CD8-positive, alpha-beta memory T cell (primary cell): ENCODE measurements at regions not wholly inside any gene's neighbourhood (a gene's known extent, or its start where the extent isn't known, plus 50 kb on each side); places are given as distances from the start of the nearest gene placed in this dataset.

Experiments
- CTCF ChIA-PET: fragments of 350-600 bp; sonication (Branson Sonifier 250); formaldehyde crosslinking; loops from one replicate; lab custom pipeline; 2021; ENCODE audit warnings: antibody characterized with exemption; lab: Charles Lee
- POLR2A ChIA-PET: fragments of 350-600 bp; sonication (Branson Sonifier 250); formaldehyde crosslinking; loops from one replicate; lab custom pipeline; 2021; ENCODE audit warnings: antibody characterized with exemption; lab: Charles Lee
- DNase-seq, 5 donors: peaks; one replicate each; pipeline versions ENCODE4 v3.0.0 to v3.0.0-alpha.2; 2020 to 2022; ENCODE audit warnings: mixed read lengths in 1 of 5
- H3K27ac ChIP-seq: one replicate; pipeline ENCODE4 v1.7.0; 2013; ENCODE audit warnings: low read depth, mild to moderate bottlenecking, low read length, moderate library complexity
- H3K27me3 ChIP-seq: 2 replicates; pipeline ENCODE4 v1.7.0; 2013; ENCODE audit warnings: low read length, mild to moderate bottlenecking; ENCODE audit not compliant: insufficient read depth, poor library complexity, severe bottlenecking
- H3K36me3 ChIP-seq: 2 replicates; pipeline ENCODE4 v1.7.0; 2013; ENCODE audit warnings: mild to moderate bottlenecking, low read length, moderate library complexity; ENCODE audit not compliant: insufficient read depth
- H3K4me1 ChIP-seq: 2 replicates; pipeline ENCODE4 v1.7.0; 2013; ENCODE audit warnings: mild to moderate bottlenecking, low read length, moderate library complexity; ENCODE audit not compliant: insufficient read depth
- H3K4me3 ChIP-seq: 2 replicates; pipeline ENCODE4 v1.7.0; 2013; ENCODE audit warnings: mild to moderate bottlenecking, low read length
- H3K9me3 ChIP-seq: 2 replicates; pipeline ENCODE4 v1.7.0; 2013; ENCODE audit warnings: mild to moderate bottlenecking, low read length
- H3K27ac Mint-ChIP-seq, 8 donors: one replicate each; pipeline ENCODE4 v1.8.0; 2020 to 2021; ENCODE audit warnings: mixed read lengths in 8 of 8, mild to moderate bottlenecking in 6 of 8, inconsistent platforms in 3 of 8, moderate library complexity in 3 of 8
- H3K27me3 Mint-ChIP-seq, 2 donors: one replicate each; pipeline ENCODE4 v1.8.0; 2020 to 2021; ENCODE audit warnings: mixed read lengths in 2 of 2, mild to moderate bottlenecking in 1 of 2, moderate library complexity in 1 of 2
- H3K36me3 Mint-ChIP-seq, 3 donors: one replicate each; pipeline ENCODE4 v1.8.0; 2020 to 2021; ENCODE audit warnings: mixed read lengths in 3 of 3, inconsistent platforms in 1 of 3, mild to moderate bottlenecking in 1 of 3
- H3K4me1 Mint-ChIP-seq, 3 donors: one replicate each; pipeline ENCODE4 v1.8.0; 2020 to 2021; ENCODE audit warnings: mixed read lengths in 3 of 3, inconsistent platforms in 1 of 3, mild to moderate bottlenecking in 1 of 3
- H3K4me3 Mint-ChIP-seq, 7 donors: one replicate each; pipeline ENCODE4 v1.8.0; 2020 to 2021; ENCODE audit warnings: mixed read lengths in 7 of 7, mild to moderate bottlenecking in 6 of 7, moderate library complexity in 4 of 7, inconsistent platforms in 2 of 7
- H3K9me3 Mint-ChIP-seq, 5 donors: one replicate each; pipeline ENCODE4 v1.8.0; 2020 to 2022; ENCODE audit warnings: mixed read lengths in 5 of 5, mild to moderate bottlenecking in 3 of 5, moderate library complexity in 2 of 5, inconsistent platforms in 1 of 5

DNA sequence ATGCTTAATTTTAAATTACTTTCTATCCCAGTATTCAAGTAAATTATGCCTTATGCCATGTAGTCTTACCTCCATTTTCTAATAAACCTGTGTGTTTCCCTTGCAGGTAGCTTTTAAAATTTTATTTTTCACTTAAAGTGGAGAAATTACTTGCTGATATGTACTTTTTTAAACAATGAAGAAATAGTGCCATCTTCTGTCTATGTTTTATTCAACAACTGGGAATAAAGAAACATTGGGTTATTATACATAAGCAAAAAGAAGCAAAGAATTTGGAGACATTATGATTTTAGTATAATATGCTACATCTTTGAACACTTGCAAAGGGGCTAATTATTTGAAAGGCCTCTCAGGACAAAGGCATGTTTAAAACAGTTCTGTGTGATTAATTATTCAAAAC lies 1912.9 kb downstream of the MRPL39 start:
- H3K9me3 Mint-ChIP-seq: peaks cover 0 to 7% (median 4%) of the 10 kb centered on the region in 5 donors
- no peaks in the 10 kb centered on the region for H3K27me3 ChIP-seq
- ChIA-PET POLR2A (no interaction called here), CTCF (no interaction called here)
- no peak overlapping the region for H3K27ac ChIP-seq
- no peaks in the 10 kb centered on the region for H3K4me1 Mint-ChIP-seq
- no peak overlapping the region for H3K4me3 Mint-ChIP-seq
- no peaks in the 10 kb centered on the region for H3K36me3 Mint-ChIP-seq
- DNase-seq: no peak
- H3K27me3 Mint-ChIP-seq: no peaks in the 10 kb centered on the region
- H3K4me3 ChIP-seq: no peak overlapping the region
- H3K9me3 ChIP-seq: no peaks in the 10 kb centered on the region
- H3K36me3 ChIP-seq: no peaks in the 10 kb centered on the region
- H3K4me1 ChIP-seq: no peaks in the 10 kb centered on the region
- H3K27ac Mint-ChIP-seq: no peak overlapping the region

DNA sequence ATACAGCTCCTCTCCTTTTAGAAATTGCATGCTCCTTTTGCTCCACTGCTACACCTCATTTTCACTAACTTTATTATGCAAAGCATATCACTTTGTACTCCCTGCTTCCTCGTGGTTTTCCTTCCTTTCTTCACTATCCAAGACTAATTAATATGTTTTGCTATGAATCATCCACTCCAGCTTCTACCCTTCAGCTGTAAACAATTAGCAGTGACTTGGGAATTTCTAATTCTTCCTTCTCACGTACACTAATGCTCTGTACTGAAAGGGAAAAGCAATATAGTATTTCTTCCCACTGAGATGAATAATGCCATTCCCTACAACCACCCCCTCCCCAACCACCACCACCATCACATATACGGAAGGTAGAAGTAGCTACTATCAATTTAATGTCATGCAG lies 1917.0 kb downstream of the MRPL39 start:
- Histone ChIP-seq H3K4me3 (no peak overlapping the region), H3K27ac (no peak overlapping the region), H3K9me3 (no peaks in the 10 kb centered on the region), H3K27me3 (no peaks in the 10 kb centered on the region), H3K36me3 (no peaks in the 10 kb centered on the region), H3K4me1 (no peaks in the 10 kb centered on the region)
- no peak overlapping the region for H3K4me3 Mint-ChIP-seq
- H3K36me3 Mint-ChIP-seq: no peaks in the 10 kb centered on the region
- no peaks in the 10 kb centered on the region for H3K4me1 Mint-ChIP-seq
- no peak for DNase-seq
- H3K27ac Mint-ChIP-seq: no peak overlapping the region
- peaks cover 0 to 6% (median 1%) of the 10 kb centered on the region in 5 donors for H3K9me3 Mint-ChIP-seq
- POLR2A ChIA-PET: no interaction called here
- H3K27me3 Mint-ChIP-seq: no peaks in the 10 kb centered on the region
- CTCF ChIA-PET: no interaction called here

DNA sequence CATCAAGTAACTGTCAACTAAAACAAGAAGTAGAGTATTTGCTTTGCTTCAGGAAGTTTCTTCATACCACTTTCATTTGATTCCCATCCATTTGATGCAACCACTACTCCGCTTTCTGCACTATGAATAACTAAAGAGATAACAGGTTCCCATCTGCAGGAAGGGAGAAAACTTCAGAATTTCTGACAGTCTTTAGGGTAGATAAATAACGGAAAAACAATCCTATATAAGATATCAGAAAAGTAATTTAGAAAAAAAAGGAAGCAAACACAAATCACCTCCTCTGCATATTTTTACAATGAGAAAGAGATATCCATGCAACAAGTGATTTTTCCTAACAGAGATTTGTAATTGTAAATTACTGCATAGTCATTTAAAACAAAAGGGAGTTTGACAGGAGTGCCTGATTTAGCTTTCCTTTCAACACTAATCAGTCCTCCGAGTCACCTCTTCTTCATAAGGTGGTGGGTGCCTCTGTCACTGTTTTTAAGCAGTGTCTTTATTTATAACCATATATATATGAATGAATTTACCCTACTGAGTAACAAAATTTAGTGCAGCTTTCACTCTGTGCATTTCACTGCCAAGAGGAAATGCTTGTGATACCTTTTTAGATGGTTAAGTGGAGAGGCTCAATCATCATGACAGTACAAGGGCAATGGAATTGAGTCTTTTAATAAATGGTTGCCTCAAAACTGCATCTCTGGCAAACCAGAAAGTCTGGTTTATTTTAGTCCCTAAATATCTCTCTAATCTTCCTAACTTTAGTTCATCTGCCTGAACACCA lies 1920.4 kb downstream of the MRPL39 start:
- CTCF ChIA-PET: no interaction called here
- H3K9me3 ChIP-seq: no peaks in the 10 kb centered on the region
- H3K4me1 ChIP-seq: no peaks in the 10 kb centered on the region
- Mint-ChIP-seq H3K27ac (no peak overlapping the region), H3K4me3 (no peak overlapping the region), H3K36me3 (no peaks in the 10 kb centered on the region), H3K4me1 (no peaks in the 10 kb centered on the region), H3K27me3 (no peaks in the 10 kb centered on the region), H3K9me3 (peaks cover 0 to 8% (median 1%) of the 10 kb centered on the region in 5 donors)
- H3K27ac ChIP-seq: no peak overlapping the region
- H3K4me3 ChIP-seq: no peak overlapping the region
- no peaks in the 10 kb centered on the region for H3K36me3 ChIP-seq
- H3K27me3 ChIP-seq: no peaks in the 10 kb centered on the region
- DNase-seq: no peak
- POLR2A ChIA-PET: no interaction called here

DNA sequence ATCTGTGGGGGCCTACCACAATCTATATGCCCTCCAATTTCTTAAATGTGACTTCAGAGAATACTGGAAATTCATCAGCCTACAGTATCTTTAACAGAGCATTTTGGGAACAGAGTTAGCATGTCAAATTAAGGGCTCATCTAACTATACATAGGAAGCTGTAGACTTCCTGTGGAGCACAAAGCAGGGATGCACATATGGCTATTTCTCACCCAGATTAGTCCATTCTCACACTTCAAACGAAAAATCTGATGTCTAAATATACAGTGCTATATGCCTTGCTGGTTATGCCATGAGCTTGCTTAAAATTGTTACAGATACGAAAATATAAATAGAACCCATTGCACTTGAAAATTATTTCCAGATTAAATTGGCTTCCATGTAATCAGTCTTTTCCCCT lies 1922.8 kb downstream of the MRPL39 start:
- H3K27ac ChIP-seq: no peak overlapping the region
- H3K4me1 ChIP-seq: no peaks in the 10 kb centered on the region
- no peaks in the 10 kb centered on the region for H3K4me1 Mint-ChIP-seq
- ChIA-PET CTCF (no interaction called here), POLR2A (no interaction called here)
- H3K4me3 Mint-ChIP-seq: no peak overlapping the region
- H3K36me3 ChIP-seq: no peaks in the 10 kb centered on the region
- no peaks in the 10 kb centered on the region for H3K27me3 ChIP-seq
- no peaks in the 10 kb centered on the region for H3K9me3 ChIP-seq
- H3K27ac Mint-ChIP-seq: no peak overlapping the region
- no peaks in the 10 kb centered on the region for H3K36me3 Mint-ChIP-seq
- no peak for DNase-seq
- H3K9me3 Mint-ChIP-seq: peaks cover 0 to 6% (median 3%) of the 10 kb centered on the region in 5 donors
- no peak overlapping the region for H3K4me3 ChIP-seq
- no peaks in the 10 kb centered on the region for H3K27me3 Mint-ChIP-seq

DNA sequence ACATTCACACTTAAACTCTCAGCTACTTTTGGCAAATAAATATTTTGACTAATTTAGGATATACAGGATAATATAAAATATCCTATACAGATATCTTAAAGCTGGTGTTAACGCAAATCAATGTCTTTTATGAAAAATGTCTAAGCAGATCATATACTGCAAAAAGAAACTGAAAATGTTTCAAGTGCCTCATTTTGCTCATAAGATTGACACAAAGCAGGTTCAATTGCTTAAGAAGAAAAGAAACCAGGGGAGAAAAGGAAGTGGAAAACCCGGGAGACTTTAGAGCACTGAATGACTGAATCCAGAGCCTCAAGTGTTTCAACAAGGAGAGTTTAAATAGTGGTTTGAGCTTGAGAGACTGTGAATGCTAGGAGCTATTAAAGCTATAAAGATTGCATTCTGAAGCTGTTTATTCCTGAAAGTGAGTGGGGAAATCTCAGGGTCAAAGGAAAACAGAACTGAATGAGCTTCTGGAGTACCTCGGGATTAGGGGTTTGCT lies 1943.0 kb downstream of the MRPL39 start:
- Mint-ChIP-seq H3K27ac (no peak overlapping the region), H3K4me1 (no peaks in the 10 kb centered on the region), H3K9me3 (peaks cover 0 to 7% (median 0%) of the 10 kb centered on the region in 5 donors), H3K27me3 (no peaks in the 10 kb centered on the region), H3K4me3 (no peak overlapping the region), H3K36me3 (no peaks in the 10 kb centered on the region)
- ChIA-PET CTCF (no interaction called here), POLR2A (no interaction called here)
- Histone ChIP-seq H3K27me3 (no peaks in the 10 kb centered on the region), H3K4me3 (no peak overlapping the region), H3K36me3 (no peaks in the 10 kb centered on the region), H3K27ac (no peak overlapping the region), H3K4me1 (no peaks in the 10 kb centered on the region), H3K9me3 (no peaks in the 10 kb centered on the region)
- no peak for DNase-seq

DNA sequence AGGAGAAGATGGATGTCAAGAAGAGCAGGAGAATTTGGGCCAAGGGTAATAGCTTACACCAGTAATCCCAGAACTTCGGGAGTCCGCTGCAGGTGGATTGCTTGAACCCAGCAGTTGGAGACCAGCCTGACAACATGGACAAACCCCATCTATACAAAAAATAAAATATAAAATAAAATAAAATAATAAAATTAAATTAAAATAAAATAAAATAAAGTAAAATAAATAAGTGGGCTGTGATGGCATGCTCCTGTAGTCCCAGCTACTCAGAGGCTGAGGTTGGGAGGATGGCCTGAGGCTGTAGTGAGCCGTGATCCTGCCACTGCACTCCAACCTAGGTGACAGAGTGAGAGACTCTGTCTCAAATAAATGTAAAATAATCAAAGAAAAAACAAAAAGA lies 1946.7 kb downstream of the MRPL39 start:
- ChIA-PET CTCF (no interaction called here), POLR2A (no interaction called here)
- H3K27ac Mint-ChIP-seq: no peak overlapping the region
- no peaks in the 10 kb centered on the region for H3K4me1 Mint-ChIP-seq
- Histone ChIP-seq H3K27me3 (no peaks in the 10 kb centered on the region), H3K4me1 (no peaks in the 10 kb centered on the region), H3K27ac (no peak overlapping the region), H3K36me3 (no peaks in the 10 kb centered on the region), H3K9me3 (no peaks in the 10 kb centered on the region), H3K4me3 (no peak overlapping the region)
- H3K4me3 Mint-ChIP-seq: no peak overlapping the region
- no peak for DNase-seq
- no peaks in the 10 kb centered on the region for H3K27me3 Mint-ChIP-seq
- peaks cover 0 to 7% (median 4%) of the 10 kb centered on the region in 5 donors for H3K9me3 Mint-ChIP-seq
- H3K36me3 Mint-ChIP-seq: no peaks in the 10 kb centered on the region

DNA sequence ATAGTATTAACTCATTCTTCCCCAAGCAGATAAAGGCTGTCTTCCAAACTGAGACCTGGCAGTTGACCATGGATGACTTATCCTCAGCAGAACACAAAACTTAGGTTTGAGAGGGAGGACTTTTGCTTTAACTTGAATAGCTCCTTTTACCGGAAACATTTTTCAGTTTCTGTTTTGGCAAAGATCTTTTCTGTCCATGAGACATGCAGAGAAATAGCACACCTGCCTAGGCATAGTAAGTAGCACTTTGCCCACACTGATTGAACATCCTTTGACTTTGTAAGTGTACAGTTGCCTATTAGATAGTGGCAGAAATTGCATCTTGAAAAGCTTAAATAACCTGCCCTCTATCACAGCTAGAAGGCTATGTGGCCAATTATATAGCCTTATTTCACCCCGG lies 1962.5 kb downstream of the MRPL39 start:
- no peak overlapping the region for H3K4me3 ChIP-seq
- Mint-ChIP-seq H3K27me3 (no peaks in the 10 kb centered on the region), H3K36me3 (no peaks in the 10 kb centered on the region), H3K4me3 (no peak overlapping the region), H3K4me1 (no peaks in the 10 kb centered on the region), H3K9me3 (peaks cover 0 to 4% (median 0%) of the 10 kb centered on the region in 5 donors), H3K27ac (no peak overlapping the region)
- H3K27ac ChIP-seq: no peak overlapping the region
- no peaks in the 10 kb centered on the region for H3K9me3 ChIP-seq
- no peaks in the 10 kb centered on the region for H3K27me3 ChIP-seq
- H3K4me1 ChIP-seq: no peaks in the 10 kb centered on the region
- ChIA-PET POLR2A (no interaction called here), CTCF (no interaction called here)
- DNase-seq: no peak
- no peaks in the 10 kb centered on the region for H3K36me3 ChIP-seq

DNA sequence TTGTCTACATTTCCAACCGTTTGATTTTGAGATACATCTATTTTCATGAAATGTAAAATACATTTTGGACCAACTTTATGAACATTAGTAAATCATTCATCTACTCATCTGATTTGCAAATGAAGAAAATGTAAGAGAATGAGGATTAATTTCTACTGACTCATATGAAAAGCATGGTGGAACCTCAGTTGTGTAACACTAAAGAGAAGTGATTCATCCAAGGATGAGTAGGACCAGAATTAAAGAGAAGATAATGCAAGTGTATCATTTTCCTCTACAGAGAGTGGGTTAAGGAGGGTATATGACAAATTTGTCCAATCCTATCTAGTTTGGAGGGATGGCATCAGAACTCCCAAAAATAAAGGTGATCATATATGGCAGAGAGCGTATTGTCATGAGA lies 1967.6 kb downstream of the MRPL39 start:
- no peaks in the 10 kb centered on the region for H3K36me3 Mint-ChIP-seq
- Histone ChIP-seq H3K9me3 (no peaks in the 10 kb centered on the region), H3K36me3 (no peaks in the 10 kb centered on the region)

More for the DNA sequence above, 1967.6 kb downstream of the MRPL39 start:
- Mint-ChIP-seq H3K9me3 (peaks cover 0 to 2% (median 0%) of the 10 kb centered on the region in 5 donors), H3K4me1 (no peaks in the 10 kb centered on the region), H3K27me3 (no peaks in the 10 kb centered on the region), H3K4me3 (no peak overlapping the region), H3K27ac (no peak overlapping the region)
- H3K4me1 ChIP-seq: no peaks in the 10 kb centered on the region
- DNase-seq: no peak
- CTCF ChIA-PET: no interaction called here
- POLR2A ChIA-PET: no interaction called here
- H3K27me3 ChIP-seq: no peaks in the 10 kb centered on the region
- no peak overlapping the region for H3K4me3 ChIP-seq
- H3K27ac ChIP-seq: no peak overlapping the region
